ENCODE measurements at regions not wholly inside any gene's neighbourhood (a gene's known extent, or its start where the extent isn't known, plus 50 kb on each side); places are given as distances from the start of the nearest gene placed in this dataset.

DNA sequence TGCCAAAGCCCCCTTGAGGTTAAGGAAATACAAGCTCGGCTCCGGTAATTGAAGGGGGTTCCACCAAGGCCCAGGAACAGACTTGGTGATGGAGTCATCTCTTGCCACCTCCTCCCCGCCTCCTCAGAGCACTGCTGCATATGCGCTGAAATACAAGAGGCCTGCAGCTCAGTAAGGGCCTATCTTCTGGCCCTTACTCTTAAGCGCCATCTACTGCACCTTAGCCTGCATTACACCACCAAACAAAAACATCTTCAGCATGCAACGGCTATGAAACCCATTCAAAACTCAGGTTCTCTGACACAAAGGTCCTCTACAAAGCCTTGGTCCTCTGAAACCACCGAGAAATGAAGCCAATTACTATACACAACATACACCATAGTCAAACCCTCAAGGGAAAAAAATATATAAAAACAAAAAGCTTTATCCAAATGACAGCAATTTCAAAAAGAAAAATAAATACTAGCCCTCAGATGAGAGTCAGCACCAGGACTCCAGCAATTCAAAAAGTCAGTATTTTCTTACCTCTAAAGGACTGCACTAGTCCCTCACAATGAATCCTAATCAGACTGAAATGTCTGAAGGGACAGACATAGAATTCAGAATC, 176.8 kb upstream of the TBX20 start:
- no peaks in the 10 kb centered on the region for H3K4me1 ChIP-seq (ENCODE audit: control insufficient read depth, low read depth, low read length)
- H3K9ac ChIP-seq (ENCODE audit: low read length): no peak overlapping the region
- no peaks in the 10 kb centered on the region for H3K36me3 ChIP-seq (ENCODE audit: control insufficient read depth, low read depth, low read length)
- no peak overlapping the region for H3K4me3 ChIP-seq (ENCODE audit: low read length)
- no peaks in the 10 kb centered on the region for H3K27me3 ChIP-seq (ENCODE audit: control insufficient read depth, insufficient read depth, low read length)
- H3K9me3 ChIP-seq (ENCODE audit: control insufficient read depth, low read depth, low read length): peaks cover 7% of the 10 kb centered on the region
- no peak overlapping the region for H3K27ac ChIP-seq (ENCODE audit: low read length)

GRCh38 chr7:35424869-35425495, 171.1 kb upstream of the TBX20 start:
- Histone ChIP-seq H3K9ac (ENCODE audit: low read length) (no peak overlapping the region), H3K9me3 (ENCODE audit: control insufficient read depth, low read depth, low read length) (no peaks in the 10 kb centered on the region), H3K27ac (ENCODE audit: low read length) (no peak overlapping the region), H3K36me3 (ENCODE audit: control insufficient read depth, low read depth, low read length) (no peaks in the 10 kb centered on the region), H3K4me1 (ENCODE audit: control insufficient read depth, low read depth, low read length) (no peaks in the 10 kb centered on the region), H3K4me3 (ENCODE audit: low read length) (no peak overlapping the region), H3K27me3 (ENCODE audit: control insufficient read depth, insufficient read depth, low read length) (peaks cover 9% of the 10 kb centered on the region)

GRCh38 chr7:35424440-35424839, 170.5 kb upstream of the TBX20 start:
- Histone ChIP-seq H3K36me3 (ENCODE audit: control insufficient read depth, low read depth, low read length) (no peaks in the 10 kb centered on the region), H3K4me1 (ENCODE audit: control insufficient read depth, low read depth, low read length) (no peaks in the 10 kb centered on the region), H3K9me3 (ENCODE audit: control insufficient read depth, low read depth, low read length) (no peaks in the 10 kb centered on the region), H3K27ac (ENCODE audit: low read length) (no peak overlapping the region), H3K9ac (ENCODE audit: low read length) (no peak overlapping the region), H3K27me3 (ENCODE audit: control insufficient read depth, insufficient read depth, low read length) (peaks cover 14% of the 10 kb centered on the region), H3K4me3 (ENCODE audit: low read length) (no peak overlapping the region)

- no peak overlapping the region for H3K27ac ChIP-seq (ENCODE audit: low read length)
- H3K4me3 ChIP-seq (ENCODE audit: low read length): no peak overlapping the region
- no peaks in the 10 kb centered on the region for H3K9me3 ChIP-seq (ENCODE audit: control insufficient read depth, low read depth, low read length)
- no peak overlapping the region for H3K9ac ChIP-seq (ENCODE audit: low read length)
- no peaks in the 10 kb centered on the region for H3K36me3 ChIP-seq (ENCODE audit: control insufficient read depth, low read depth, low read length)
- no peaks in the 10 kb centered on the region for H3K4me1 ChIP-seq (ENCODE audit: control insufficient read depth, low read depth, low read length)
- peaks cover 15% of the 10 kb centered on the region for H3K27me3 ChIP-seq (ENCODE audit: control insufficient read depth, insufficient read depth, low read length)
These were observed 168.8 kb upstream of the TBX20 start for GRCh38 chr7:35422715-35423114.

DNA sequence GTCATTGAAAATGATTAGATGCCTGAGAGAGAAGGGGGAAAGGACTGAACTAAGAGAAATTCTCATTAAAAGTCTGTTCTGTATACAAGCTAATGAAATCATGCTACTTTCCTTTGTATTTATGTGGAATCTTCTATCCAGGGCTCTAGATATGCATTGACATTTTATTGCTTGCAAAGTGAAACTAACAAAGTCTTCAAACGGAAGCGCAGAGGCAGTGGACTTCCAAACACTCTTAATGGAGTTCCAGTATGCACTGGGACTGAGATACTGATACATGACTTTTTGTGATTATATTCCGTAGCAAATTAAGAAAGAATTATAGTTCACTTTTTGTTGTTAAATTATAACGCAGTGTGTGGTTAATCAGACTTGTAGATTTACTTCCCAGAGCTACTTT, 166.8 kb upstream of the TBX20 start:
- H3K27me3 ChIP-seq (ENCODE audit: control insufficient read depth, insufficient read depth, low read length): peaks cover 15% of the 10 kb centered on the region
- no peaks in the 10 kb centered on the region for H3K9me3 ChIP-seq (ENCODE audit: control insufficient read depth, low read depth, low read length)
- H3K9ac ChIP-seq (ENCODE audit: low read length): no peak overlapping the region
- no peak overlapping the region for H3K4me3 ChIP-seq (ENCODE audit: low read length)
- no peak overlapping the region for H3K27ac ChIP-seq (ENCODE audit: low read length)
- no peaks in the 10 kb centered on the region for H3K4me1 ChIP-seq (ENCODE audit: control insufficient read depth, low read depth, low read length)
- H3K36me3 ChIP-seq (ENCODE audit: control insufficient read depth, low read depth, low read length): no peaks in the 10 kb centered on the region

- no peak overlapping the region for H3K4me3 ChIP-seq (ENCODE audit: low read length)
- H3K27ac ChIP-seq (ENCODE audit: low read length): no peak overlapping the region
- no peaks in the 10 kb centered on the region for H3K9me3 ChIP-seq (ENCODE audit: control insufficient read depth, low read depth, low read length)
- no peaks in the 10 kb centered on the region for H3K4me1 ChIP-seq (ENCODE audit: control insufficient read depth, low read depth, low read length)
- no peaks in the 10 kb centered on the region for H3K36me3 ChIP-seq (ENCODE audit: control insufficient read depth, low read depth, low read length)
- H3K9ac ChIP-seq (ENCODE audit: low read length): no peak overlapping the region
- peaks cover 15% of the 10 kb centered on the region for H3K27me3 ChIP-seq (ENCODE audit: control insufficient read depth, insufficient read depth, low read length)
These were observed 165.5 kb upstream of the TBX20 start for GRCh38 chr7:35419391-35419755.

- no peaks in the 10 kb centered on the region for H3K36me3 ChIP-seq (ENCODE audit: control insufficient read depth, low read depth, low read length)
- H3K4me3 ChIP-seq (ENCODE audit: low read length): no peak overlapping the region
- no peaks in the 10 kb centered on the region for H3K4me1 ChIP-seq (ENCODE audit: control insufficient read depth, low read depth, low read length)
- H3K9me3 ChIP-seq (ENCODE audit: control insufficient read depth, low read depth, low read length): no peaks in the 10 kb centered on the region
- H3K27me3 ChIP-seq (ENCODE audit: control insufficient read depth, insufficient read depth, low read length): peaks cover 15% of the 10 kb centered on the region
- H3K9ac ChIP-seq (ENCODE audit: low read length): no peak overlapping the region
- no peak overlapping the region for H3K27ac ChIP-seq (ENCODE audit: low read length)
These were observed 165.0 kb upstream of the TBX20 start for GRCh38 chr7:35418716-35419390.

- H3K9ac ChIP-seq (ENCODE audit: low read length): no peak overlapping the region
- no peaks in the 10 kb centered on the region for H3K36me3 ChIP-seq (ENCODE audit: control insufficient read depth, low read depth, low read length)
- H3K9me3 ChIP-seq (ENCODE audit: control insufficient read depth, low read depth, low read length): no peaks in the 10 kb centered on the region
- H3K27me3 ChIP-seq (ENCODE audit: control insufficient read depth, insufficient read depth, low read length): peaks cover 15% of the 10 kb centered on the region
- no peaks in the 10 kb centered on the region for H3K4me1 ChIP-seq (ENCODE audit: control insufficient read depth, low read depth, low read length)
- H3K27ac ChIP-seq (ENCODE audit: low read length): no peak overlapping the region
- no peak overlapping the region for H3K4me3 ChIP-seq (ENCODE audit: low read length)
These were observed 162.7 kb upstream of the TBX20 start for GRCh38 chr7:35416568-35416967.

DNA sequence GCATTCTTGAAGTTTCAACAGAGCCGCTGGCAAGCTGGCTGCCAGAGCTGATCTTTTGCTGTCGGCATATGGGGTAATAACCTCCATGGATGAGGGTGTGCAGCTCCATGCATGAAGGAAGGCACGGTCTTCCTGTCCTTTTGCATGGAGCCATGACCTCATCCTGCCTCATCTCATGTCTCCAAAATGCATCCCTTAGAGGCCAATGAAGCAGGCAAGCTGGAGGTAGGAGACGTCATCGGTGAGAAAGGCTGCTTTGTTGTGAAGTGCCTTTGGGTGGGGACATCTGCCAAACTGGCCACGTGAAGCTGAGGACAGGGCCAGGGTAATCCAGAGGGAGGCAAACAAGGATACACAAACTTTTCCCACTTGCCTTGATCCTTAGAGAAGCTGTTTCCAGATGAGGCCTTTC, 161.5 kb upstream of the TBX20 start:
- no peak overlapping the region for H3K4me3 ChIP-seq (ENCODE audit: low read length)
- no peaks in the 10 kb centered on the region for H3K9me3 ChIP-seq (ENCODE audit: control insufficient read depth, low read depth, low read length)
- H3K9ac ChIP-seq (ENCODE audit: low read length): no peak overlapping the region
- H3K4me1 ChIP-seq (ENCODE audit: control insufficient read depth, low read depth, low read length): no peaks in the 10 kb centered on the region
- no peaks in the 10 kb centered on the region for H3K36me3 ChIP-seq (ENCODE audit: control insufficient read depth, low read depth, low read length)
- H3K27me3 ChIP-seq (ENCODE audit: control insufficient read depth, insufficient read depth, low read length): peaks cover 11% of the 10 kb centered on the region
- H3K27ac ChIP-seq (ENCODE audit: low read length): no peak overlapping the region

DNA sequence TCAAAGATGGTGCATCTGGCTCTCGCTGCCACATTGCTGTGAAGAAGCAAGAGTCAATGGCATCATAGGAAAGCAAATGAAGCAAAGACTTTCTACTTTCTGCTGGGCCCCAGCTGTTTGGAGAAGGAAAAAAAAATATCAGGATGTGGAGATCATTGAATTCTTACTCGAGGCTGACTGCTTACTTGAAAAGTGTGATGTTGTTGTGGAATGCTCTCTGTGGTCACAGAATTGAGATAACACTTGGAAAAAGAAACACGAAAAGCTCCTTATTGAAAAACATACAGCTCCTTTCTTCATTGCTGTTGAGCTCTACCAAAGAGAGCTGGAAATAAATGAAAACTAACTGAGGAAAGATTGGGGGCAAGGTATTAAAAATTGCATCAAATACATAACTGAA, 157.4 kb upstream of the TBX20 start:
- H3K9me3 ChIP-seq (ENCODE audit: control insufficient read depth, low read depth, low read length): no peaks in the 10 kb centered on the region
- H3K27me3 ChIP-seq (ENCODE audit: control insufficient read depth, insufficient read depth, low read length): no peaks in the 10 kb centered on the region
- H3K9ac ChIP-seq (ENCODE audit: low read length): no peak overlapping the region
- H3K36me3 ChIP-seq (ENCODE audit: control insufficient read depth, low read depth, low read length): no peaks in the 10 kb centered on the region
- no peaks in the 10 kb centered on the region for H3K4me1 ChIP-seq (ENCODE audit: control insufficient read depth, low read depth, low read length)
- no peak overlapping the region for H3K4me3 ChIP-seq (ENCODE audit: low read length)
- no peak overlapping the region for H3K27ac ChIP-seq (ENCODE audit: low read length)

- H3K4me3 ChIP-seq (ENCODE audit: low read length): no peak overlapping the region
- H3K36me3 ChIP-seq (ENCODE audit: control insufficient read depth, low read depth, low read length): no peaks in the 10 kb centered on the region
- H3K27ac ChIP-seq (ENCODE audit: low read length): no peak overlapping the region
- H3K4me1 ChIP-seq (ENCODE audit: control insufficient read depth, low read depth, low read length): no peaks in the 10 kb centered on the region
- no peaks in the 10 kb centered on the region for H3K27me3 ChIP-seq (ENCODE audit: control insufficient read depth, insufficient read depth, low read length)
- H3K9me3 ChIP-seq (ENCODE audit: control insufficient read depth, low read depth, low read length): no peaks in the 10 kb centered on the region
- H3K9ac ChIP-seq (ENCODE audit: low read length): no peak overlapping the region
These were observed 151.6 kb upstream of the TBX20 start for GRCh38 chr7:35405461-35405860.
